ENCODE measurements at regions not wholly inside any gene's neighbourhood (a gene's known extent, or its start where the extent isn't known, plus 50 kb on each side); places are given as distances from the start of the nearest gene placed in this dataset.

DNA sequence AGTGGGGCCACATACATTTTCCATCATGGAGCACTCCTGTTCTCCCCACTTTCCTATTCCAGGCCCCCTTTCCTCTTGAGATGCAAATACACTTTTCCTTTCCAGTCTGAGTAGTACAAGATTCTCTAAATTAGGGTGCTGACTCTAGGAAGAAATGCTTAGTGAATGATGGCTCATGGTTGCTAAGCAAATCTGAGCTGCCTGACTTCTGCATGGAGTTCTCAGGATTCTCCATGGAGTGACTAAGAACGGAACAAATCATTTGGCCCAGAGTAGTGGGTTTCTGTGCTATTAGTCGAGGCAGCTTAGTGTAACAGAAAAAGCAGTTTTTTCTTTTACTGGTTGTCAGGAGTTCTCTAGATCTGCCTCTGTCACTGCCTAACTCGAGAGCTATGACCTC is 65.4 kb upstream of the NTM start:
- TF ChIP-seq, protein P1, sequence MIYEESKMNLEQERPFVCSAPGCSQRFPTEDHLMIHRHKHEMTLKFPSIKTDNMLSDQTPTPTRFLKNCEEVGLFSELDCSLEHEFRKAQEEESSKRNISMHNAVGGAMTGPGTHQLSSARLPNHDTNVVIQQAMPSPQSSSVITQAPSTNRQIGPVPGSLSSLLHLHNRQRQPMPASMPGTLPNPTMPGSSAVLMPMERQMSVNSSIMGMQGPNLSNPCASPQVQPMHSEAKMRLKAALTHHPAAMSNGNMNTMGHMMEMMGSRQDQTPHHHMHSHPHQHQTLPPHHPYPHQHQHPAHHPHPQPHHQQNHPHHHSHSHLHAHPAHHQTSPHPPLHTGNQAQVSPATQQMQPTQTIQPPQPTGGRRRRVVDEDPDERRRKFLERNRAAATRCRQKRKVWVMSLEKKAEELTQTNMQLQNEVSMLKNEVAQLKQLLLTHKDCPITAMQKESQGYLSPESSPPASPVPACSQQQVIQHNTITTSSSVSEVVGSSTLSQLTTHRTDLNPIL (CRISPR knock-in tag; IDR thresholded peaks at IDR 0.05; ENCODE audit: low read depth): no peak
- TF ChIP-seq TCF4 (CRISPR knock-in tag; IDR thresholded peaks at IDR 0.05; ENCODE audit: borderline replicate concordance): no peak
- TF ChIP-seq OSR1 (CRISPR knock-in tag; IDR thresholded peaks at IDR 0.05): no peak
- TF ChIP-seq ZC3H10 (CRISPR knock-in tag; IDR thresholded peaks at IDR 0.05): no peak
- no peak for TF ChIP-seq ESRRG (CRISPR knock-in tag; IDR thresholded peaks at IDR 0.05)
- TF ChIP-seq ZNF565 (CRISPR knock-in tag; conservative IDR thresholded peaks at IDR 0.05; ENCODE audit: low read depth): no peak
- no peak for TF ChIP-seq ZNF70 (CRISPR knock-in tag; IDR thresholded peaks at IDR 0.05)
- no peak for TF ChIP-seq PATZ1 (CRISPR knock-in tag; IDR thresholded peaks at IDR 0.05; ENCODE audit: borderline replicate concordance)
- TF ChIP-seq, protein P2, sequence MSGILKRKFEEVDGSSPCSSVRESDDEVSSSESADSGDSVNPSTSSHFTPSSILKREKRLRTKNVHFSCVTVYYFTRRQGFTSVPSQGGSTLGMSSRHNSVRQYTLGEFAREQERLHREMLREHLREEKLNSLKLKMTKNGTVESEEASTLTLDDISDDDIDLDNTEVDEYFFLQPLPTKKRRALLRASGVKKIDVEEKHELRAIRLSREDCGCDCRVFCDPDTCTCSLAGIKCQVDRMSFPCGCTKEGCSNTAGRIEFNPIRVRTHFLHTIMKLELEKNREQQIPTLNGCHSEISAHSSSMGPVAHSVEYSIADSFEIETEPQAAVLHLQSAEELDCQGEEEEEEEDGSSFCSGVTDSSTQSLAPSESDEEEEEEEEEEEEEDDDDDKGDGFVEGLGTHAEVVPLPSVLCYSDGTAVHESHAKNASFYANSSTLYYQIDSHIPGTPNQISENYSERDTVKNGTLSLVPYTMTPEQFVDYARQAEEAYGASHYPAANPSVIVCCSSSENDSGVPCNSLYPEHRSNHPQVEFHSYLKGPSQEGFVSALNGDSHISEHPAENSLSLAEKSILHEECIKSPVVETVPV (CRISPR knock-in tag; IDR thresholded peaks at IDR 0.05): no peak
- TF ChIP-seq CSDC2 (CRISPR knock-in tag; IDR thresholded peaks at IDR 0.05): no peak
- TF ChIP-seq ZFP30 (CRISPR knock-in tag; IDR thresholded peaks at IDR 0.05): no peak
- no peak for TF ChIP-seq RARB (CRISPR knock-in tag; IDR thresholded peaks at IDR 0.05)

Measured in SK-N-SH treated with all-trans-retinoic acid at 6 μM for 48 hours (cell line).